GM12878 (cell line): ENCODE measurements at regions not wholly inside any gene's neighbourhood (a gene's known extent, or its start where the extent isn't known, plus 50 kb on each side); places are given as distances from the start of the nearest gene placed in this dataset.

Experiments used
- IRF4 ChIP-seq: IDR thresholded peaks from 2 replicates; pipeline ENCODE4 v1.6.1; 2011; ENCODE audit warnings: low read depth, low read length
- MTA3 ChIP-seq: IDR thresholded peaks from 2 replicates; pipeline ENCODE4 v1.6.1; 2012; ENCODE audit warnings: low read length, inconsistent platforms, borderline replicate concordance
- POLR2AphosphoS2 ChIP-seq: IDR thresholded peaks from 2 replicates; pipeline ENCODE4 v1.6.1; 2011; ENCODE audit warnings: low read depth, mild to moderate bottlenecking, low read length, improper control_type of control experiment, moderate library complexity
- POU2F2 ChIP-seq: IDR thresholded peaks from 3 replicates; pipeline ENCODE4 v1.6.1; 2011; ENCODE audit warnings: low read depth, mild to moderate bottlenecking, low read length, borderline replicate concordance
- RBBP5 ChIP-seq: fragments of 200-600 bp; sonication (generic); conservative IDR thresholded peaks from 2 replicates; pipeline ENCODE4 v1.6.1; 2016
- RELA ChIP-seq: fragments of 450-650 bp; IDR thresholded peaks from 2 replicates; pipeline ENCODE4 v1.8.0; 2014; ENCODE audit warnings: borderline replicate concordance; ENCODE audit not compliant: partially characterized antibody
- RFX5 ChIP-seq: IDR thresholded peaks from 2 replicates; pipeline ENCODE4 v1.6.1; 2011; ENCODE audit warnings: low read depth, low read length, improper control_type of control experiment
- SP1 ChIP-seq: IDR thresholded peaks from one replicate; pipeline ENCODE4 v1.6.1; 2011; ENCODE audit warnings: low read depth, low read length
- YBX1 ChIP-seq: fragments of 450-650 bp; IDR thresholded peaks from 2 replicates; pipeline ENCODE4 v1.6.1; 2016; ENCODE audit warnings: antibody characterized with exemption
- TF ChIP-seq, protein P1 (sequence below): fragments of 450-650 bp; IDR thresholded peaks from 2 replicates; pipeline ENCODE4 v1.6.1; 2017; ENCODE audit warnings: mild to moderate bottlenecking, moderate library complexity

DNA sequence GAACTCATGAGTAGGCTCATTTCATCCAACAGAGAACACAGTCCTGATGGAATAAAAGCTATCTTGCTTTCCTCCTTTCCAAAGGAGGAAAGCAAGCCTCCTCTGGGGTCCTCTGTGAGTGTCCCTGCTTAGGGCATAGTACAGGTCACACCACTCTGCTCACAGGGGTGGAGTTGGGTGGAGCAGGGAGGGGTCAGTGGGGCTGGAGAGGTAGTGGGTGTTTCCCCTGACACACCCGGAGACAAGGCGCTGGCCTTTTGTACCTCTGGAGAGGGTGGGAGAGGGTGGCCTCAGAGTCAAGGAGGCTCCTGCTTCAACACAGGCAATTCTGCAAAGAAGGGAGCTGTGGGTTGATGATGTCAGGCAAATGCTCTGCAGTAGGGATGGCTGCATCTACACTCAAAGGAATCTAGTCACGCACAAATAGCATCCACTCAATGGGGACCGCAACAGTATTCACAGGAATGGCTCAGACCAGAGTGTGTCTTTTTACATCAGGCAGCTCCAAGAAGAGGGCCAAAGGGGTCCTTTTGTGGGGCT lies 58.6 kb upstream of the PLXNA2 start (continued):
- TF ChIP-seq POU2F2 (no peak), POLR2AphosphoS2 (no peak), RFX5 (no peak), RELA (no peak), MTA3 (no peak), YBX1 (no peak), RBBP5 (no peak), IRF4 (no peak), SP1 (no peak)
- TF ChIP-seq, protein P1, sequence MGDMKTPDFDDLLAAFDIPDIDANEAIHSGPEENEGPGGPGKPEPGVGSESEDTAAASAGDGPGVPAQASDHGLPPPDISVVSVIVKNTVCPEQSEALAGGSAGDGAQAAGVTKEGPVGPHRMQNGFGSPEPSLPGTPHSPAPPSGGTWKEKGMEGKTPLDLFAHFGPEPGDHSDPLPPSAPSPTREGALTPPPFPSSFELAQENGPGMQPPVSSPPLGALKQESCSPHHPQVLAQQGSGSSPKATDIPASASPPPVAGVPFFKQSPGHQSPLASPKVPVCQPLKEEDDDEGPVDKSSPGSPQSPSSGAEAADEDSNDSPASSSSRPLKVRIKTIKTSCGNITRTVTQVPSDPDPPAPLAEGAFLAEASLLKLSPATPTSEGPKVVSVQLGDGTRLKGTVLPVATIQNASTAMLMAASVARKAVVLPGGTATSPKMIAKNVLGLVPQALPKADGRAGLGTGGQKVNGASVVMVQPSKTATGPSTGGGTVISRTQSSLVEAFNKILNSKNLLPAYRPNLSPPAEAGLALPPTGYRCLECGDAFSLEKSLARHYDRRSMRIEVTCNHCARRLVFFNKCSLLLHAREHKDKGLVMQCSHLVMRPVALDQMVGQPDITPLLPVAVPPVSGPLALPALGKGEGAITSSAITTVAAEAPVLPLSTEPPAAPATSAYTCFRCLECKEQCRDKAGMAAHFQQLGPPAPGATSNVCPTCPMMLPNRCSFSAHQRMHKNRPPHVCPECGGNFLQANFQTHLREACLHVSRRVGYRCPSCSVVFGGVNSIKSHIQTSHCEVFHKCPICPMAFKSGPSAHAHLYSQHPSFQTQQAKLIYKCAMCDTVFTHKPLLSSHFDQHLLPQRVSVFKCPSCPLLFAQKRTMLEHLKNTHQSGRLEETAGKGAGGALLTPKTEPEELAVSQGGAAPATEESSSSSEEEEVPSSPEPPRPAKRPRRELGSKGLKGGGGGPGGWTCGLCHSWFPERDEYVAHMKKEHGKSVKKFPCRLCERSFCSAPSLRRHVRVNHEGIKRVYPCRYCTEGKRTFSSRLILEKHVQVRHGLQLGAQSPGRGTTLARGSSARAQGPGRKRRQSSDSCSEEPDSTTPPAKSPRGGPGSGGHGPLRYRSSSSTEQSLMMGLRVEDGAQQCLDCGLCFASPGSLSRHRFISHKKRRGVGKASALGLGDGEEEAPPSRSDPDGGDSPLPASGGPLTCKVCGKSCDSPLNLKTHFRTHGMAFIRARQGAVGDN: no peak
- TF ChIP-seq, all 136 proteins: peak for 0
